Neural progenitor cell (in vitro differentiated cells): ENCODE measurements at regions not wholly inside any gene's neighbourhood (a gene's known extent, or its start where the extent isn't known, plus 50 kb on each side); places are given as distances from the start of the nearest gene placed in this dataset.

Source experiments
- CTCF ChIP-seq: fragments of 200-600 bp; sonication (generic); IDR thresholded peaks from 2 replicates; pipeline ENCODE4 v1.5.1; 2017; ENCODE audit warnings: antibody characterized with exemption, mild to moderate bottlenecking
- EZH2 ChIP-seq: fragments of 200-600 bp; sonication (generic); IDR thresholded peaks from 2 replicates; pipeline ENCODE4 v1.6.1; 2017; ENCODE audit warnings: antibody characterized with exemption, mild to moderate bottlenecking, moderate library complexity
- EZH2phosphoT487 ChIP-seq: fragments of 200-600 bp; sonication (generic); IDR thresholded peaks from 2 replicates; pipeline ENCODE4 v1.6.1; 2017; ENCODE audit warnings: antibody characterized with exemption

DNA sequence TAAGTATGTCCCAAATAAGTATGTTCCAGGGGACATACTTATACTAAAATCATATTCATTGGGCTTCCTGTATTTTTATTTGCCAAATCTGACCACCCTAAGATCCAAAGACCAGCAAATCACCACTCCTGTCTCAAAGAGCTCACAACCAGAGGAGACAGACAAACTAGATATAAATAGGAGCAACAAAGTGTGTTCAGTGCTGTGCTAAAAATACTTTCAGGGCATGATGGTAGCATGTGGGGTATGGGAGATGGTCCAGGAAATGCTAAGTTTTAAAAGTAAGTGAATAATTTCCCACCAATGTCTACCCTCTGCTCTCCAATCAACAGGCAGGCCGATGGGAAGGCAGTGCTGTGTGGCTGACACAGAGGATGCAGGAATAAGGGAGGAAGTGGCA lies 87.1 kb downstream of the C1QL2 start:
- TF ChIP-seq CTCF (no peak), EZH2phosphoT487 (no peak), EZH2 (no peak)
